PFSK-1 (cell line): ENCODE measurements at regions not wholly inside any gene's neighbourhood (a gene's known extent, or its start where the extent isn't known, plus 50 kb on each side); places are given as distances from the start of the nearest gene placed in this dataset.

Source experiments
- FOXP2 ChIP-seq: optimal IDR thresholded peaks from 2 replicates; pipeline ENCODE3; 2011; ENCODE audit warnings: borderline replicate concordance, control low read depth, inconsistent platforms; ENCODE audit not compliant: insufficient read depth; ENCODE audit errors: extremely low read length, extremely low read depth
- POLR2AphosphoS5 ChIP-seq: IDR thresholded peaks from 2 replicates; pipeline ENCODE4 v1.6.1; 2012; ENCODE audit warnings: low read depth, mild to moderate bottlenecking, control low read depth, low read length, moderate library complexity
- SIN3A ChIP-seq: IDR thresholded peaks from 2 replicates; pipeline ENCODE4 v1.6.1; 2012; ENCODE audit warnings: mild to moderate bottlenecking, low read length, moderate library complexity, borderline replicate concordance; ENCODE audit not compliant: insufficient read depth
- TAF1 ChIP-seq: IDR thresholded peaks from 2 replicates; pipeline ENCODE4 v1.6.1; 2012; ENCODE audit warnings: low read length, control low read depth, borderline replicate concordance; ENCODE audit not compliant: insufficient read depth
- TF ChIP-seq, protein P1 (sequence below), 2 experiments: IDR thresholded peaks; 2 replicates each; pipeline versions ENCODE4 v1.6.1 to v1.8.0; 2011 to 2012; ENCODE audit warnings: low read depth in 2 of 2, low read length in 2 of 2, control low read depth in 1 of 2, inconsistent platforms in 1 of 2, mild to moderate bottlenecking in 1 of 2, moderate library complexity in 1 of 2; ENCODE audit not compliant: insufficient read depth in 1 of 2

DNA sequence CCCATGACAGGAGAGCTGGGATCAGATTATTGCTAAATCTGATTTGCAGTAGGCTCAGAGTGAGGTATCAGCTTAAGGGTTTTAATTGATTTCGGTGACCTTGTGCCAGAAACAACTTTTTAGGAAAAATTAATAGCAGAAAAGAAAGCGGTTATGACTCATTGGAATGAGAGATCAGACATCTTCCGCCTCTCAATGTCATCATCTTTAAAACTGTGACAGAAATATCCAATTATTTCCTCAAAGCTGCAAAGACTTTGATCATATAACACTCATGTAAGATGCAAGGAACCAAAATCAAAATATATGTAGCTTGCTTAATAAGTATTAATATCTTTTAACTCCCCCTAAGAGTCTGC, 190.1 kb upstream of the FOXF1 start:
- TF ChIP-seq TAF1 (no peak), SIN3A (no peak), FOXP2 (no peak), POLR2AphosphoS5 (no peak)
- TF ChIP-seq, protein P1, sequence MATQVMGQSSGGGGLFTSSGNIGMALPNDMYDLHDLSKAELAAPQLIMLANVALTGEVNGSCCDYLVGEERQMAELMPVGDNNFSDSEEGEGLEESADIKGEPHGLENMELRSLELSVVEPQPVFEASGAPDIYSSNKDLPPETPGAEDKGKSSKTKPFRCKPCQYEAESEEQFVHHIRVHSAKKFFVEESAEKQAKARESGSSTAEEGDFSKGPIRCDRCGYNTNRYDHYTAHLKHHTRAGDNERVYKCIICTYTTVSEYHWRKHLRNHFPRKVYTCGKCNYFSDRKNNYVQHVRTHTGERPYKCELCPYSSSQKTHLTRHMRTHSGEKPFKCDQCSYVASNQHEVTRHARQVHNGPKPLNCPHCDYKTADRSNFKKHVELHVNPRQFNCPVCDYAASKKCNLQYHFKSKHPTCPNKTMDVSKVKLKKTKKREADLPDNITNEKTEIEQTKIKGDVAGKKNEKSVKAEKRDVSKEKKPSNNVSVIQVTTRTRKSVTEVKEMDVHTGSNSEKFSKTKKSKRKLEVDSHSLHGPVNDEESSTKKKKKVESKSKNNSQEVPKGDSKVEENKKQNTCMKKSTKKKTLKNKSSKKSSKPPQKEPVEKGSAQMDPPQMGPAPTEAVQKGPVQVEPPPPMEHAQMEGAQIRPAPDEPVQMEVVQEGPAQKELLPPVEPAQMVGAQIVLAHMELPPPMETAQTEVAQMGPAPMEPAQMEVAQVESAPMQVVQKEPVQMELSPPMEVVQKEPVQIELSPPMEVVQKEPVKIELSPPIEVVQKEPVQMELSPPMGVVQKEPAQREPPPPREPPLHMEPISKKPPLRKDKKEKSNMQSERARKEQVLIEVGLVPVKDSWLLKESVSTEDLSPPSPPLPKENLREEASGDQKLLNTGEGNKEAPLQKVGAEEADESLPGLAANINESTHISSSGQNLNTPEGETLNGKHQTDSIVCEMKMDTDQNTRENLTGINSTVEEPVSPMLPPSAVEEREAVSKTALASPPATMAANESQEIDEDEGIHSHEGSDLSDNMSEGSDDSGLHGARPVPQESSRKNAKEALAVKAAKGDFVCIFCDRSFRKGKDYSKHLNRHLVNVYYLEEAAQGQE (IDR thresholded peaks at IDR 0.05; ENCODE audit: insufficient read depth in 1 of 2, low read depth in 2 of 2, low read length in 2 of 2) = no peak

DNA sequence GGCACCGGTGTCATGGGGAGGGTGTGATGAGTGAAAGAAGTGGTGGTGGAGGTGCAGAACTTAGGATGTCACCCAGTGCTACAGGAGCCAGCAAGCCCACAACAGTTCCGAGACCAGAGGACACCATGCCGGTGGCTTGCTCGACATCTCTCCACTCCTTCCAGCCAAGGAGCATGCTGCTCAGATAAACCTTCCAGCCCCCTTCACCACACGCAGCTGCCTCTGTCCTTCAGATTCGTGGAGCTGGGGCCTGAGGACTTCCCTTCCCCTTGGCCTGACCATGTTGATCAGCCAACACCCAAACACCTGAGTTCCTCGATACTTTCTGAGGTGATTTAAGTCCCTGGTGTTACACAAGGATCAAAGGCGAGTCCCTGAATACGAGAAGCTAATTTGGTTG, 188.8 kb upstream of the FOXF1 start:
- TF ChIP-seq FOXP2 = no peak

DNA sequence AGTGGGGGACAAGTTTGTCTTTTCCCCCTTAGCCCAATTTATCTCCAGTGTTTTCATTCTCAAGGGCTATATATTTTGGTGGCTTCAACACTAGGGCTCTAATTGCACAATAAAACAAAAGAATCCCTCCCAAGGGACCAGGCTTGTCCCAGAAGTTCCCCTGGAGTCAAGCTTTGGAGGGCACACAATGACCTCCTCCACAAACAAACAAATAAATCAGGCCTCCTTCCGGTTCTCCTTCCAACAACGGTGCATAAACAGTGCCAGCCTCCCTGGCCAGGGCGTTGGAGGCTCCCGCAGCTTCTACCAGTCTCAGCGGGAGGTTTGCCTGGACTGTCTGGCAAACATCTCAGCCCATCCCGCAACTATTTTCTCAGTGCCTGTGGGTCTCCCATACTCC, 188.0 kb upstream of the FOXF1 start:
- TF ChIP-seq SIN3A = no peak
- no peak for TF ChIP-seq FOXP2
- TF ChIP-seq, protein P1 (IDR thresholded peaks at IDR 0.05; ENCODE audit: insufficient read depth in 1 of 2, low read depth in 2 of 2, low read length in 2 of 2) = no peak
- TF ChIP-seq TAF1 = no peak
- TF ChIP-seq POLR2AphosphoS5 = no peak

DNA sequence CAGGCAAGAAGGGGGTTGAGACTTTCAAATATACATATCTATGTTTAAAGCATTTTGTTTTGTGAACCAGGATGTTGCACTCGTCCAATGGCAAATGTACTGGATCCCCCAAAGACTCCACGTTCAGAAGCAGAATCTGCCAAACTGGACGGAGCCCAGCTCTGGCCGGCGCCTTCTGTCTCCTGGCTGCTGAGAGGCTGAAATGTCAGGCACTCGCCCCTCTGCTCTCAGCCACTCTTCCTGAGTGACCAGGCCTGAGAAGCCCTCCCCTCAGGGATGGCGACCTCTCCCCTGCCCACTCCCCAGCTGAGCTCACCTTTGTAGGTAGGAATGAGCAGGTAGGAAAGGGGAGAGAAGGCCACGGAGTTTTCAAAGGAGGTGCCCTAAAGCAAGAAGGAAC, 187.5 kb upstream of the FOXF1 start:
- TF ChIP-seq, protein P1 (IDR thresholded peaks at IDR 0.05; ENCODE audit: insufficient read depth in 1 of 2, low read depth in 2 of 2, low read length in 2 of 2) = no peak
- TF ChIP-seq SIN3A = no peak
- no peak for TF ChIP-seq TAF1
- TF ChIP-seq FOXP2 = no peak
- TF ChIP-seq POLR2AphosphoS5 = no peak

DNA sequence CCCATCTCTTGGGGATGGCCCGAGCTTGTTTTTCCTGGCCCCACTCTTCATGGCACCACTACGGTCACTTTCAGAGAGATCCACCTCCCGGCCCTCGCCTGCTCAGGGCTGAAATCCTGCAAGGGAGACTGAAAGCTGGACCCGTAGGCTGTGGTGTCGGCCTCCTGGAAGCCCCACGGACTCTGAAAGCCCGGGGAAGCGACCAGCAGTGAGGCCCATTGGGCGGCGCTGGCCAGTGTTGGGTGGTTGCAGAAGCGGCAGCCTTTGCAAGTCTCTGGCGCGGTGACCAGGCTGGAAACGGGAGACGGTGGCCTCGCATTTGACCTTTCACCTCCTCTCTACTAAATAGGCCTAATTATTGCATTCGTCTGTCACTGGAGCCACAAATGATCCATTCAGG, 186.0 kb upstream of the FOXF1 start:
- TF ChIP-seq SIN3A (no peak), POLR2AphosphoS5 (no peak), TAF1 (no peak), FOXP2 (no peak)
- TF ChIP-seq, protein P1 (IDR thresholded peaks at IDR 0.05; ENCODE audit: insufficient read depth in 1 of 2, low read depth in 2 of 2, low read length in 2 of 2) = no peak
